Breast epithelium (tissue), 4 donors: ENCODE measurements at regions not wholly inside any gene's neighbourhood (a gene's known extent, or its start where the extent isn't known, plus 50 kb on each side); places are given as distances from the start of the nearest gene placed in this dataset.

Experiments used
- DNase-seq, 2 donors: peaks; one replicate each; pipeline ENCODE4 v3.0.0-alpha.2; 2019; ENCODE audit warnings: low spot score in 2 of 2
- H3K27ac ChIP-seq, 2 donors: fragments of 200-600 bp; sonication (generic) in 1 of 2; one replicate each; pipeline ENCODE4 v1.5.1; 2016 to 2019; ENCODE audit warnings: mild to moderate bottlenecking in 1 of 2
- H3K27me3 ChIP-seq, 2 donors: fragments of 200-600 bp; sonication (generic) in 1 of 2; one replicate each; pipeline versions ENCODE4 v1.5.1 to v1.6.0; 2017 to 2019; ENCODE audit warnings: control low read depth in 1 of 2, mild to moderate bottlenecking in 1 of 2
- H3K36me3 ChIP-seq: fragments of 200-600 bp; one replicate; pipeline ENCODE4 v1.5.1; 2019
- H3K4me1 ChIP-seq, 2 donors: fragments of 200-600 bp; sonication (generic); one replicate each; pipeline ENCODE4 v1.5.1; 2016 to 2019; ENCODE audit warnings: control low read depth in 1 of 2
- H3K4me3 ChIP-seq, 3 donors: fragments of 200-600 bp; sonication (generic); 1 replicate in 2 of 3; 2 replicates in 1 of 3; pipeline ENCODE4 v1.5.1; 2016 to 2019; ENCODE audit warnings: mild to moderate bottlenecking in 3 of 3, moderate library complexity in 2 of 3
- H3K9me3 ChIP-seq, 2 donors: fragments of 200-600 bp; sonication (generic) in 1 of 2; one replicate each; pipeline ENCODE4 v1.5.1; 2016 to 2019; ENCODE audit warnings: control low read depth in 1 of 2
- CTCF ChIP-seq, 3 donors: fragments of 450-650 bp; IDR thresholded peaks; one replicate each; pipeline ENCODE4 v1.5.1; 2016 to 2017; ENCODE audit warnings: antibody characterized with exemption in 3 of 3, mild to moderate bottlenecking in 3 of 3, moderate library complexity in 3 of 3
- POLR2A ChIP-seq: fragments of 450-650 bp; IDR thresholded peaks from one replicate; pipeline ENCODE4 v1.6.1; 2016; ENCODE audit warnings: antibody characterized with exemption, mild to moderate bottlenecking, moderate library complexity
- POLR2AphosphoS5 ChIP-seq, 3 donors: sonication (generic); formaldehyde crosslinking; IDR thresholded peaks; one replicate each; pipeline ENCODE4 v1.6.1; 2017; ENCODE audit warnings: antibody characterized with exemption in 3 of 3
- intact Hi-C: fragments of 100-400 bp; cut with DNase I; formaldehyde crosslinking; loops from one replicate; pipeline ENCODE4 v1.15.1; 2023; ENCODE audit warnings: low total_unique reads

DNA sequence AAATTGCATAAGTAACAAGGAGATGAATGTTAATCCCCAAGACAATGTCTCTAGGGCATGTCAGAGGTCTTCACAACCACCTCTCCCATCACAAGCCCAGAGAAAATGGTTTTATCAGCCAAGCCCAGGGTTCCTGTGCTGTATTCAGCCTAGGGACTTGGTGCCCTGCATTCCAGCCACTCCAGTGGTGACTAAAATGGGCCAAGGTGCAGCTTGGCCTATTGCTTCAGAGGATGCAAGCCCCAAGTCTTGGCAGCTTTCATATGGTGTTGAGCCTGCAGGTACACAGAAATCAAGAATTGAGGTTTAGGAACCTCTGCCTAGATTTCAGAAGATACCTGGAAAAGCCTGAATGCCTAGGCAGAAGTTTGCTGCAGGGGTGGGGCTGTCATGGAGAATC, 1118.6 kb downstream of the PLA2G4A start:
- Histone ChIP-seq H3K36me3 (no peaks in the 10 kb centered on the region), H3K27me3 (no peaks in the 10 kb centered on the region), H3K4me1 (no peaks in the 10 kb centered on the region), H3K4me3 (no peak overlapping the region), H3K9me3 (peaks cover 11 to 24% of the 10 kb centered on the region in 2 donors), H3K27ac (no peak overlapping the region)
- intact Hi-C loops = no loop called here
- no peak for DNase-seq
- TF ChIP-seq CTCF (IDR thresholded peaks at IDR 0.05) (no peak), POLR2AphosphoS5 (IDR thresholded peaks at IDR 0.05) (no peak), POLR2A (no peak)

- H3K4me1 ChIP-seq = no peaks in the 10 kb centered on the region
- H3K4me3 ChIP-seq = no peak overlapping the region
- H3K36me3 ChIP-seq = no peaks in the 10 kb centered on the region
- no peaks in the 10 kb centered on the region for H3K27me3 ChIP-seq
- DNase-seq = no peak
- intact Hi-C loops = no loop called here
- no peak overlapping the region for H3K27ac ChIP-seq
- TF ChIP-seq CTCF (IDR thresholded peaks at IDR 0.05) (no peak), POLR2AphosphoS5 (IDR thresholded peaks at IDR 0.05) (no peak), POLR2A (no peak)
- H3K9me3 ChIP-seq = peaks cover 11 to 30% of the 10 kb centered on the region in 2 donors
Measured at GRCh38 chr1:187948170-187948794, 1119.5 kb downstream of the PLA2G4A start.

- intact Hi-C loops = no loop called here
- Histone ChIP-seq H3K27ac (no peak overlapping the region), H3K9me3 (peaks cover 11 to 30% of the 10 kb centered on the region in 2 donors), H3K27me3 (no peaks in the 10 kb centered on the region), H3K4me1 (no peaks in the 10 kb centered on the region), H3K4me3 (no peak overlapping the region), H3K36me3 (no peaks in the 10 kb centered on the region)
- no peak for DNase-seq
- no peak for TF ChIP-seq POLR2AphosphoS5 (IDR thresholded peaks at IDR 0.05)
- TF ChIP-seq POLR2A = no peak
- TF ChIP-seq CTCF (IDR thresholded peaks at IDR 0.05) = no peak
Measured at GRCh38 chr1:187949567-187949966, 1120.8 kb downstream of the PLA2G4A start.

GRCh38 chr1:187951817-187952216, 1123.1 kb downstream of the PLA2G4A start:
- intact Hi-C loops = no loop called here
- DNase-seq = no peak
- no peak overlapping the region for H3K27ac ChIP-seq
- no peaks in the 10 kb centered on the region for H3K36me3 ChIP-seq
- no peaks in the 10 kb centered on the region for H3K27me3 ChIP-seq
- no peak for TF ChIP-seq CTCF (IDR thresholded peaks at IDR 0.05)
- TF ChIP-seq POLR2AphosphoS5 (IDR thresholded peaks at IDR 0.05) = no peak
- TF ChIP-seq POLR2A = no peak
- H3K4me1 ChIP-seq = no peaks in the 10 kb centered on the region
- no peak overlapping the region for H3K4me3 ChIP-seq
- H3K9me3 ChIP-seq = peaks cover 7 to 21% of the 10 kb centered on the region in 2 donors

DNA sequence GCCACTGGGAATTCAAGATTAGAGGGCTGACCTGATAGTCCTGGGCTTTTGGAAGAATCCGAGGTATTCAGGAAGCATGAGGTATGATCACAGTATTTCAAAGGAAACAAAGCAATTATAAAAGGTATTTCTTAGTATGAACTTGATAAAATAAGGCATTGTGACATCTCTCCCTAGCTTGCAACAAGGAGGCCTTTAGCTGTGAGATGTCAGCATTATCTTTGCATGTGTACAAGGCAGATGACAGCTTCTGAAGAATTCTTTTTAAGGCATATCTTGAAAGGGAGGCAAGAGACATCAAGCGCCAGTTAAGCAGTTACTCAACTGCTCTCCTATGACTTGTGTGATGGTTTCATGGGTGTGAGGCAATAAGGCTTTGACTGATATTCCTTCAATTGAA, 1123.7 kb downstream of the PLA2G4A start:
- no peaks in the 10 kb centered on the region for H3K27me3 ChIP-seq
- peaks cover 5 to 15% of the 10 kb centered on the region in 2 donors for H3K9me3 ChIP-seq
- H3K36me3 ChIP-seq = no peaks in the 10 kb centered on the region
- intact Hi-C loops = no loop called here
- TF ChIP-seq POLR2AphosphoS5 (IDR thresholded peaks at IDR 0.05) = no peak
- no peak for TF ChIP-seq POLR2A
- TF ChIP-seq CTCF (IDR thresholded peaks at IDR 0.05) = no peak
- DNase-seq = no peak
- H3K4me3 ChIP-seq = no peak overlapping the region
- no peaks in the 10 kb centered on the region for H3K4me1 ChIP-seq
- H3K27ac ChIP-seq = no peak overlapping the region
